ENCODE measurements at regions not wholly inside any gene's neighbourhood (a gene's known extent, or its start where the extent isn't known, plus 50 kb on each side); places are given as distances from the start of the nearest gene placed in this dataset.

DNA sequence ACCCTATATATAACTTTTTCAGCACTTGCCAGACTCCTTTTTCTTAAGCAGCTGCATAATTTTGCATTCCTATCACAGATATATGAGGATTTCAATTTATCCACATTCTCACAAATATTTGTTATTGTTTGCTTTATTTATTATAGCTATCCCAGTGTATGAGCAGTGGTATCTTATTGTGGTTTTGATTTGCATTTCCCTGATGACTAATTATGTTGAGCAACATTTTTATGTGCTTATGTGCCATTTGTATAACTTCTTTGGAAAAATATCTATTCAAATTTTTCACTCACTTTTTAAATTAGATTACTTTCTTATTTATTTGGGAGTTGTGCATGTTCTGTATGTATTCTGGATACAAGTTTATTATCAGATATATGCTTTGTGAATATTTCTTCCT is 361.9 kb downstream of the KCTD8 start:
- H3K27ac ChIP-seq, result no peak overlapping the region
- TF ChIP-seq, protein P1, sequence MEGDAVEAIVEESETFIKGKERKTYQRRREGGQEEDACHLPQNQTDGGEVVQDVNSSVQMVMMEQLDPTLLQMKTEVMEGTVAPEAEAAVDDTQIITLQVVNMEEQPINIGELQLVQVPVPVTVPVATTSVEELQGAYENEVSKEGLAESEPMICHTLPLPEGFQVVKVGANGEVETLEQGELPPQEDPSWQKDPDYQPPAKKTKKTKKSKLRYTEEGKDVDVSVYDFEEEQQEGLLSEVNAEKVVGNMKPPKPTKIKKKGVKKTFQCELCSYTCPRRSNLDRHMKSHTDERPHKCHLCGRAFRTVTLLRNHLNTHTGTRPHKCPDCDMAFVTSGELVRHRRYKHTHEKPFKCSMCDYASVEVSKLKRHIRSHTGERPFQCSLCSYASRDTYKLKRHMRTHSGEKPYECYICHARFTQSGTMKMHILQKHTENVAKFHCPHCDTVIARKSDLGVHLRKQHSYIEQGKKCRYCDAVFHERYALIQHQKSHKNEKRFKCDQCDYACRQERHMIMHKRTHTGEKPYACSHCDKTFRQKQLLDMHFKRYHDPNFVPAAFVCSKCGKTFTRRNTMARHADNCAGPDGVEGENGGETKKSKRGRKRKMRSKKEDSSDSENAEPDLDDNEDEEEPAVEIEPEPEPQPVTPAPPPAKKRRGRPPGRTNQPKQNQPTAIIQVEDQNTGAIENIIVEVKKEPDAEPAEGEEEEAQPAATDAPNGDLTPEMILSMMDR (conservative IDR thresholded peaks at IDR 0.05), result no peak
- TF ChIP-seq ZFX (IDR thresholded peaks at IDR 0.05), result no peak

DNA sequence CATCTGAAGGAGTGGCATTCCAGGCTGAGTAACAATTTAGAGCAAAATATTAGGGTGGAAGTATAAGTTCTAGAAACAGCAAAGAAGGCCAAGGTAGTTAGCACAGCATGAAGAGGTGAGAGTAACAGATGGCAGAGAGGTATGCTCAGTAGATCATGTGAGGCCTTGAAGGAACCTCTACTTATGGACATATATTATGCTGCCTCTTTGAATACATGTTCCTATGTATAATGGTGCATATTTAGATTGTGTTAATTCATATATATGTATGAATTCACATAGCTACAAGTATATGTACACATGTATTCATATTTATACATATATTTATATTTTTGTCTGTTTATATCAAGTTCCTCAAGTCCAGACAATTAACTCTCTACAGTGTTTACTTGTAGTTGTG is 355.2 kb downstream of the KCTD8 start:
- H3K27ac ChIP-seq, result no peak overlapping the region
- TF ChIP-seq, protein P1 (conservative IDR thresholded peaks at IDR 0.05), result no peak
- no peak for TF ChIP-seq ZFX (IDR thresholded peaks at IDR 0.05)

DNA sequence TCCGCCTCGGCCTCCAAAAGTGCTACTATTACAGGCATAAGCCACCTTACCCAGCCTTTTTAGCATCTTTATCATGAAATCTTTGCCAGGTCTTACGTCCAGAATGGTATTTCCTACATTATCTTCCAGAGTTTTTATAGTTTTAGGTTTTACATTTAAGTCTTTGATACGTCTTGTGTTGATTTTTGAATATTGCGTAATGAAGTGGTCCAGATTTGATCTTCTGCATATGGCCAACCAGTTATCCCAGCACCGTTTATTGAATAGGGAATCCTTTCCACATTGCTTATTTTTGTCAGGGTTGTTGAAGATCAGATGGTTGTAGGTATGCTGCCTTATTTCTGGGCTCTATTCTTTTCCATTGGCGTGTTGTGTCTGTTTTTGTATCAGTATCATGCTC is 349.6 kb downstream of the KCTD8 start:
- no peak overlapping the region for H3K27ac ChIP-seq
- no peak for TF ChIP-seq ZFX (IDR thresholded peaks at IDR 0.05)
- TF ChIP-seq, protein P1 (conservative IDR thresholded peaks at IDR 0.05), result no peak

DNA sequence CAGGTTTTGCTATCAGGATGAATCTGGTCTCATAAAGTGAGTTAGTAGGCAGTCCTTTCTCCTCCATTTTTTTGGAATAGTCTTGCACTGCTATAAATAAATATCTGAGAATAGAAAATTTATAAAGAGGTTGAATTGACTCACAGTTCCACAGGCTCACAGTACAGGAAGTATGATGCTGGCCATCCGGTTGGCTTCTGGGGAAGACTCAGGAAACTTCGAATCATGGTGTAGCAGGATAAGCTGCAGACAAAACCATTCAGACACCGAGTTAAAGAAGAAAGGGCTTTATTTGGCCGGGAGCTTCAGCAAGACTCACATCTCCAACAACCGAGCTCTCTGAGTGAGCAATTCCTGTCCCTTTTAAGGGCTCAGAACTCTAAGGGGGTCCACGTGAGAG is 348.2 kb downstream of the KCTD8 start:
- TF ChIP-seq ZFX (IDR thresholded peaks at IDR 0.05), result no peak
- TF ChIP-seq, protein P1 (conservative IDR thresholded peaks at IDR 0.05), result no peak
- no peak overlapping the region for H3K27ac ChIP-seq

DNA sequence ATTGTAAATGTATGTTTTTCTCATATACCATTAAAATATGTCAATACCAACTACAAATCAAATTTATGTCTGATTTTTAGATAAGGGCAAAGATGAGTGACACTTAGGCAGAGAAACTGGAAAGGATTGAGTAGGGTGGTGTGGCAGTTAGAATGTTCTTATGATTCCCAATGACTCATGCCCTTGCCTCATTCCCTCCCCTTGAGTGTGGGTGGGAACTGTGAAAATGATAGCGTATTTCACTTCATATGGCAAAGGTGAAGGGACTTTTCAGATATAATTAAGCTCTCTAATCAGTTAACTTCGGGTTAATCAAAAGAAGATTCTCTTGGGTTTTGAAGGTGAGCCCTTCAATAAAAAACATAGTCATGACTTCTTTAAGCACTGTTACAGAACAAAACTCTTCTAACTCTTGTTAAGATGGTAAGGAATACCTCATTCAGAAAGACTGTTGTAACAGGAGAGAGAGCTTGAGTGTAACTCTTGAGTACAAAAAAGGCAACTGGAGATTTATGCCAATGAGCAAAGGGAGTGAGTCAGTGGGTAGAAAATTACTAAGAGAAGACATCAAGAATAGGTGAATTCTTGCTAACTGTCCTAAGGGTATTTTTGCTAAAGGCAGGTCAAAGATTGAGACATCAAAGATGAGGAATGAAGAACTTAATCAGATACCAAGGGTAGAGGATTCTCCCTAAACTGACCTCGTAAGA is 329.5 kb downstream of the KCTD8 start:
- TF ChIP-seq, protein P1 (conservative IDR thresholded peaks at IDR 0.05), result no peak
- no peak for TF ChIP-seq ZFX (IDR thresholded peaks at IDR 0.05)
- H3K27ac ChIP-seq, result no peak overlapping the region

DNA sequence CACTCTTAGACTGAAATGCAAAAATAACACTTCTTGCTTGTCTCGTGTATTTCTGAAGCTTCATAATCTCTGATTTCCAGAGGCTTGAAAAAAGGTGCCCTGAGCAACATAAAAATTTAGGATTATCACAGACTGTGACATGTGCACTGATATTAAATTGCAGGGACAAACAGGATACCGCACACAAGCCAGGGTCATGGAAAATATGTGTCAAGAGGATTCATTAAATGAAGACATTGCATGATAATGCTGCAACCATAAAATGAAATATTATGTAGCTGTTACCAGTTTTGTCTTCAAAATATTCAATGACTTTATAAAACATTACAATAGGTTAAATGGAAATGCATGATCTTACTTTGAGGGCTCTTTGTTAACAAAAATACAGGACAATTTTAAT is 328.0 kb downstream of the KCTD8 start:
- H3K27ac ChIP-seq, result no peak overlapping the region
- TF ChIP-seq, protein P1 (conservative IDR thresholded peaks at IDR 0.05), result no peak
- no peak for TF ChIP-seq ZFX (IDR thresholded peaks at IDR 0.05)

DNA sequence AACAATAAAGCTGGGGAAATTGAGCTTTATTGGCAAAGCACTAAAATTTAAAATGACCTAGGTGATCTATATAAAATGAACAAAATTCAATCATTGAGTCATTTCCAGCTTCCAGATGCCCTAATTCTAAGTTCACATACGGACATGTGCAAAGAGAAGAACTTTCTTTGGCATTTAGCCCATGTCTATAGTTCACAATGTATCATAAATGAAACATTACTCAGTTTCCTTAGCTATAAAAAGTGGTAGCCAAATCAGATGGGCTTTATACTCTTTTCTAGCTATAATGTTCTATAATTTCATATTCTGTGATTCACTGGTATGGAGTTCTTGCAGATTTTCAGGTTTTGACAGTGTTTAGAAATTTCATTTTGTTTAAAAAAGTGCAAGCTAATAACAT is 327.4 kb downstream of the KCTD8 start:
- no peak overlapping the region for H3K27ac ChIP-seq
- TF ChIP-seq, protein P1 (conservative IDR thresholded peaks at IDR 0.05), result no peak
- no peak for TF ChIP-seq ZFX (IDR thresholded peaks at IDR 0.05)
